ENCODE measurements at regions not wholly inside any gene's neighbourhood (a gene's known extent, or its start where the extent isn't known, plus 50 kb on each side); places are given as distances from the start of the nearest gene placed in this dataset.
A peak's percentile ranks its signal among the peaks of the same experiment; 100 is the strongest.
"Not testable (repeated sequence)": the region's sequence is repeated elsewhere in the genome, so short reads cannot be mapped to it uniquely, and the experiment has no call there.

- peak; percentile 5 for DNase-seq (ENCODE audit: low read depth)
- no peak overlapping the region for H3K4me3 ChIP-seq (ENCODE audit: low read length)
- no peak for TF ChIP-seq CTCF (conservative IDR thresholded peaks at IDR 0.05; ENCODE audit: low read length)
These were observed 399.9 kb downstream of the HLX start for GRCh38 chr1:221279146-221279545.

GRCh38 chr1:221283532-221283931 is 404.3 kb downstream of the HLX start:
- DNase-seq (ENCODE audit: low read depth): no peak
- no peak for TF ChIP-seq CTCF (conservative IDR thresholded peaks at IDR 0.05; ENCODE audit: low read length)
- H3K4me3 ChIP-seq (ENCODE audit: low read length): no peak overlapping the region

GRCh38 chr1:221284028-221284427 is 404.8 kb downstream of the HLX start:
- H3K4me3 ChIP-seq (ENCODE audit: low read length): no peak overlapping the region
- no peak for TF ChIP-seq CTCF (conservative IDR thresholded peaks at IDR 0.05; ENCODE audit: low read length)
- peak; percentile 61 for DNase-seq (ENCODE audit: low read depth)

GRCh38 chr1:221284991-221285390 is 405.7 kb downstream of the HLX start:
- not testable (repeated sequence) for DNase-seq (ENCODE audit: low read depth); H3K4me3 ChIP-seq (ENCODE audit: low read length)

GRCh38 chr1:221285458-221286210 is 406.4 kb downstream of the HLX start:
- DNase-seq (ENCODE audit: low read depth); H3K4me3 ChIP-seq (ENCODE audit: low read length): not testable (repeated sequence)

- TF ChIP-seq CTCF (conservative IDR thresholded peaks at IDR 0.05; ENCODE audit: low read length): no peak
- no peak overlapping the region for H3K4me3 ChIP-seq (ENCODE audit: low read length)
- no peak for DNase-seq (ENCODE audit: low read depth)
These were observed 407.2 kb downstream of the HLX start for GRCh38 chr1:221286399-221286798.

- TF ChIP-seq CTCF (conservative IDR thresholded peaks at IDR 0.05; ENCODE audit: low read length): no peak
- DNase-seq (ENCODE audit: low read depth): no peak
- H3K4me3 ChIP-seq (ENCODE audit: low read length): no peak overlapping the region
These were observed 409.9 kb downstream of the HLX start for GRCh38 chr1:221289103-221289502.

GRCh38 chr1:221290669-221291068 is 411.4 kb downstream of the HLX start:
- no peak for TF ChIP-seq CTCF (conservative IDR thresholded peaks at IDR 0.05; ENCODE audit: low read length)
- no peak overlapping the region for H3K4me3 ChIP-seq (ENCODE audit: low read length)
- no peak for DNase-seq (ENCODE audit: low read depth)

All from AG10803 (cell line).